ENCODE measurements at regions not wholly inside any gene's neighbourhood (a gene's known extent, or its start where the extent isn't known, plus 50 kb on each side); places are given as distances from the start of the nearest gene placed in this dataset.

DNA sequence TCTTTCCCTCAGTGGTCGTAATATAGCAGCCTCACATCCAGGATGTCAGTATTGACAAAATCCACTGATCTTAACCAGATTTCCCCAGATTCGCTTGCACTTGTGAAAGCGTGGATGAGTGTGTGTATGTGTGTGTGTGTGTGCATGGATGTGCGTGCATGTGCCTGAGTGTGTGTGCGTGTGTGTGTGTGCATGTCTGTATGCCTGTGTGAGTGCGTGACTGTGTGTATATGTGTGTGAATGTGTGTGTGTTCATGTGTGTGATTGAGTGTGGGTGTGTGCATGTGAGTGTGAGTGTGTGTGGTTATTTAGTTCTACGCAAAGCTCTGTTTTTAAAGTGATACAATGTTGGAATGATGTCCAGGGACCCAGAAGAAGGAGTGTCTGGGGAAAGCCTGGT lies 723.2 kb downstream of the BRD1 start:
- TF ChIP-seq, protein P1, sequence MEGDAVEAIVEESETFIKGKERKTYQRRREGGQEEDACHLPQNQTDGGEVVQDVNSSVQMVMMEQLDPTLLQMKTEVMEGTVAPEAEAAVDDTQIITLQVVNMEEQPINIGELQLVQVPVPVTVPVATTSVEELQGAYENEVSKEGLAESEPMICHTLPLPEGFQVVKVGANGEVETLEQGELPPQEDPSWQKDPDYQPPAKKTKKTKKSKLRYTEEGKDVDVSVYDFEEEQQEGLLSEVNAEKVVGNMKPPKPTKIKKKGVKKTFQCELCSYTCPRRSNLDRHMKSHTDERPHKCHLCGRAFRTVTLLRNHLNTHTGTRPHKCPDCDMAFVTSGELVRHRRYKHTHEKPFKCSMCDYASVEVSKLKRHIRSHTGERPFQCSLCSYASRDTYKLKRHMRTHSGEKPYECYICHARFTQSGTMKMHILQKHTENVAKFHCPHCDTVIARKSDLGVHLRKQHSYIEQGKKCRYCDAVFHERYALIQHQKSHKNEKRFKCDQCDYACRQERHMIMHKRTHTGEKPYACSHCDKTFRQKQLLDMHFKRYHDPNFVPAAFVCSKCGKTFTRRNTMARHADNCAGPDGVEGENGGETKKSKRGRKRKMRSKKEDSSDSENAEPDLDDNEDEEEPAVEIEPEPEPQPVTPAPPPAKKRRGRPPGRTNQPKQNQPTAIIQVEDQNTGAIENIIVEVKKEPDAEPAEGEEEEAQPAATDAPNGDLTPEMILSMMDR (IDR thresholded peaks at IDR 0.05; ENCODE audit: insufficient read depth, low read depth, low read length, missing control alignments), result no peak
- H3K4me3 ChIP-seq (ENCODE audit: low read length), result no peak overlapping the region
- DNase-seq (ENCODE audit: low read depth), result no peak

DNA sequence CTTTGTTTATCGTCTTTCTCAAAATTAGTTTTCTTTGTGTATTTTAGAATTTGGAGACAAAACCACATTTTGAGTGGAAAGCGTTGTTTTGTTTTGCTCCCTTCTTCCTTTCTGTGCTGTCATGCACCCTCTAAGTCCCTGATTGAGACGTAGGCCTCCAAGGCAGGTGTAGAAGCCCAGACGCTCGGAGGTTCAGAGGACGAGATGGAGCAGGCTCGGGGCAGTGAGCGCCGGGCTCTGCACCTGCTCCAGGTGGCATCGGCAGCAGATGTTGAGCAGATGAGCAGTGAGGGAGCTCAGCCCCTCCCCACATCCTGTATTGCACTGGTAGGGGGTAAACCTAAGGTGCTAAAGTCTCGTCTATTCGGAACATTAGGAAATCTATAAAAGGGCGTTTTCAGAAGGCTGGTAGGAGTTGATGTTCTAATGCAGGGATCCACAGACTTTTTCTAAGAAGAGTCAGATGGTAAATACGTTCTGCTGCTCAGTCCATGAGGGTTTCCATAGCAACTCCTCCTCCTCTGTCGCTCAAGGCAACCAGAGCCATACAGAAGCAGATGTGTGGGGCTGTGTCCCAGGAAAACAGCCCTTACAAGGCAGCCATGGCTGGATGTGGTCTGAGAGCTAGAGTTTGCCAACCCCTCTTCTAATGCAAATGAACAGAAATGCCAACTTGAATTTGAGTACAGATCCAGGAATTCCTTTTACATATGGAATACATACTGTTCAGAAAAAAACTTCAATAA lies 724.2 kb downstream of the BRD1 start:
- TF ChIP-seq, protein P1 (IDR thresholded peaks at IDR 0.05; ENCODE audit: insufficient read depth, low read depth, low read length, missing control alignments), result no peak
- no peak for DNase-seq (ENCODE audit: low read depth)
- H3K4me3 ChIP-seq (ENCODE audit: low read length), result no peak overlapping the region

DNA sequence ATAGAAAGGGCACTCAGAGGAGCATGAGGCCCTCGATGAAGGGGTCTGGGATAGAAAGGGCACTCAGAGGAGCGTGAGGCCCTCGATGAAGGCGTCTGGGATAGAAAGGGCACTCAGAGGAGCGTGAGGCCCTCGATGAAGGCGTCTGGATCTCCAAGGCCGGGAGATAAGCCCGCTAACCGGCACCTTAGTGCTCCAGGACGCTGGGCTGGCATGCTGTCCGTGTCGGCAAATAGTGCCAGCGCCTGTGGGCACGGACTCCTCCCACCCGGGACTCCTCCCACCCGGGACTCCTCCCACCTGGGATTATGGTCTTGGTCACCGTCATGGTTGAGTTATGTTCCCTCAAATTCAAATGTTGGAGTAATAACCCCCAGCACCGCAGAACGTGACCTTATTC lies 725.3 kb downstream of the BRD1 start:
- TF ChIP-seq, protein P1 (IDR thresholded peaks at IDR 0.05; ENCODE audit: insufficient read depth, low read depth, low read length, missing control alignments), result no peak
- no peak overlapping the region for H3K4me3 ChIP-seq (ENCODE audit: low read length)
- DNase-seq (ENCODE audit: low read depth), result no peak

DNA sequence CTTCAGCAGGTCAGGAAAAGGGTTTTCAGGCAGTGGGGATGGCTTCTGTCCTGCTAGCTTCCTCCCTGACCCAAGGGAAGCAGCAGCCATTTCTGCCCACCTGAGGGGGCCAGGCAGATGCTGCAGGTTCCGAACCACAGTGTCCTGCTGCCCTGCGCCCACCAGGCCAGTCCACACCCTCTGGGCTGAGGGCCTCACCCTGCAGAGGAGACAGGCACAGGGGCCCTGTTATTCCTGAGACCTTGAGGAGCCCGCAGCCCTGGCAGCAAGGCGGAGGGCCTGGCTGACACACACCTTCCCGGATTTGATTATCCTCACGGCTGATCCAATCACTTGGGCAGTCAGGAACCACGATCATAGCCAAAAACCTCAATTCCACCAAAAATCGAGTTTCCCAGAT lies 725.8 kb downstream of the BRD1 start:
- no peak for DNase-seq (ENCODE audit: low read depth)
- TF ChIP-seq, protein P1 (IDR thresholded peaks at IDR 0.05; ENCODE audit: insufficient read depth, low read depth, low read length, missing control alignments), result no peak
- no peak overlapping the region for H3K4me3 ChIP-seq (ENCODE audit: low read length)

DNA sequence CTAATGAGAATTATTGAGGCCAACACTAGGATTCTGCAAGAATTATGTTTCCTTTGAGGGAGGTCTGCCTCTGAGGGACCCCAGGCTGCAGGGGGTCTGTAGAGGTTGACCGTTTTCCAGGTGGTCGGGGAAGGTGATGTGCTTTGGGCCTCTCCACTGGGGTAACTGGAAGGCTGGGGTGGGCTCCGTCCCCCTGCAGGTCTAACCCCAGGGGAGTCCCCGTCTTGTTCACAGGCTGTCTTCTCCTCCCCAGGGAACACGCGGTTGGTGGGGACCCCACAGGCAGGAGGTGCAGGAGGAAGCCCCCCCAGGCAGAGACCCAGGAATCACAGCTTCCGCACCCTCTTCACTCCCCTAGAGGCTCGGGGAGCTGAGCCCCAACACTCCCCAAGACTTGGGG lies 726.4 kb downstream of the BRD1 start:
- TF ChIP-seq, protein P1 (IDR thresholded peaks at IDR 0.05; ENCODE audit: insufficient read depth, low read depth, low read length, missing control alignments), result no peak
- DNase-seq (ENCODE audit: low read depth), result no peak
- no peak overlapping the region for H3K4me3 ChIP-seq (ENCODE audit: low read length)

DNA sequence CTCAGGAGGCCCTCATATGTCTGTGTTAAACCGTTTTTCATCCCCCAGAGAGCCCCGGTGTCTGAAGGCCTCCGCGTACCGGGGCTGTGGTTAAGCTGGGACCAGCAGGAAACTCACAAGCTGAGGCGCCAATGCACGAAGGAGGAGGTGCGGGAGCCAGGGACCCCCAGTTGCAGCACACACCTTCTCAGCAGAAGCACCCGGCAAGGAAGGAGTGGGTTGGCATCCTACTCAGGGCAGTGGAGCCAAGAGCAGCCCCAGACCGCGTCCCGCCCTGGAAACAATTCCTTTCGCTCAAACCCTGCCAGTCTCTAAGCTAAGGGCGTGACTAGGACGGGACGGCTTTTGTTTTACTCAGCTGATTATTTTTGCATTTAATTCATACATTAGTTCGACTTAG lies 726.9 kb downstream of the BRD1 start:
- DNase-seq (ENCODE audit: low read depth), result no peak
- TF ChIP-seq, protein P1 (IDR thresholded peaks at IDR 0.05; ENCODE audit: insufficient read depth, low read depth, low read length, missing control alignments), result no peak
- H3K4me3 ChIP-seq (ENCODE audit: low read length), result no peak overlapping the region

DNA sequence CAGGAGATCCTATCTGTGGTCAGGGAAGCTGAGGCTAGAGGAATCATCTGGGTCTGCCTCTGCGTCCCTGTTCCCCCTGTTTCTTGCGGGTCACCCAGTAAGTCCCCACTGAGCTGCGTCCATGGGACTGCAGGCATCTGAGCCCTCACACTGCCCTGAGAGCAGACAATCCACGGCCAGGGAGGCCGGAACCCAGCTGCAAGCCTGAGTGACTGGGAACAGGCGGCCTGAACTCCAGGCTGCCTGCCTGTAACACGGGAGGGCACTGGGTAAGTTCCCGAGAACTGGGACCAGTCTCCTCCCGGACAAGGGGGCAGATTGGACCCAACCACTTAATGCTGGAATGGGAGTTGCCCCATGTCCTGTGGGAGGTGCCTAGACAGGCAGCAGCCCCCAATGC lies 727.4 kb downstream of the BRD1 start:
- DNase-seq (ENCODE audit: low read depth), result no peak
- TF ChIP-seq, protein P1 (IDR thresholded peaks at IDR 0.05; ENCODE audit: insufficient read depth, low read depth, low read length, missing control alignments), result no peak
- no peak overlapping the region for H3K4me3 ChIP-seq (ENCODE audit: low read length)

Measured in epithelial cell of esophagus (primary cell).